HG02970 (cell line): ENCODE measurements at regions not wholly inside any gene's neighbourhood (a gene's known extent, or its start where the extent isn't known, plus 50 kb on each side); places are given as distances from the start of the nearest gene placed in this dataset.

Experiments used
- ATAC-seq: cut with Tn5 transposase; IDR thresholded peaks from one replicate; pipeline ENCODE4 v1.9.1; 2021; ENCODE audit warnings: mild to moderate bottlenecking, moderate library complexity, moderate number of reproducible peaks; ENCODE audit not compliant: unreplicated experiment, low FRiP score

DNA sequence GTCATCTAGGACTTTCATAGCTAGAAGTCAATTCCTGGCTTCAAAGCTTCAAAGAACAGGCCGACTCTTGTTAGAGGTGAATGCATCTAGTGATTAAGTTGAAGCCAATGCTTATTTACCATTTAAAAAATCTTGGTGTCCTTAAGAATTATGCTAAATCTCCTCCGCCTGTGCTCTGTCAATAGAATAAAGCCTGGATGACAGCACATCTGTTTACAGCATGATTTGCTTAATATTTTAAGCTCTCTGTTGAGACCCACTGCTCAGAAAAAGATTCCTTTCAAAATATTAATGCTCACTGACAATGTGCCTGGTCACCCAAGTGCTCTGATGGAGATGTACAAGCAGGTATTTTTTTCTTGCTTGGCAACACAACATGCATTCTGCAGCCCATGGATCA, 649.1 kb upstream of the USP24 start:
- ATAC-seq = no peak

DNA sequence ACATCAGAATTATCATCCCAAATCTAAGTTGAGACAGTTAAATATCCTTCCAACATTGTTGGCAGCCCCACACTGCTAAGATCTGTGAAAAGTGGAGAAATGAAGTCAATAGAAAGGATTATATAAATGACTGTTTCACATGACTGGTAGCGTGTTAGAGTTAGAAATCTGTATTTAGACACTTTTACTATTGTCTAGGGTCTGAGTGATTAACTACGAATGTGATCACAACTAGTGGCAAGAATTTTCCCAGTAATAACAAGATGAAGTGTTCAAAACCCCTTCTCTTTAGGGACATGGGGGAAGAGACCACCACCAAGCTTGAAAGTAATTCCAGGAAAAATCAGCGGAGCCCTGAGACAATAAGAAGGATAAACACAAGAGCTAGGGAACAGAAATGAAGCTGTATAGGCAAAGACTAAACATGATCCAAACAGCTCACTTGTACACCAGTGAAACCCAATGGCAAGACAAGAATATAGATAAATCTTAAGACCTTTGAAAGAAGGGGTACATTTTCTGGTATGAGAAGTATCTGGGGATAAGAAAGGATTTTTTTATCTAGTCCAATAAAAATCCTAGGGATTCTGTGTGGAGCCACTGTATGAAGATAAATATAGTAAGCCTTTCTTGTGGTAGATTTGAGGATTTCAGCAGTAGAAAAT, 646.6 kb upstream of the USP24 start:
- no peak for ATAC-seq

DNA sequence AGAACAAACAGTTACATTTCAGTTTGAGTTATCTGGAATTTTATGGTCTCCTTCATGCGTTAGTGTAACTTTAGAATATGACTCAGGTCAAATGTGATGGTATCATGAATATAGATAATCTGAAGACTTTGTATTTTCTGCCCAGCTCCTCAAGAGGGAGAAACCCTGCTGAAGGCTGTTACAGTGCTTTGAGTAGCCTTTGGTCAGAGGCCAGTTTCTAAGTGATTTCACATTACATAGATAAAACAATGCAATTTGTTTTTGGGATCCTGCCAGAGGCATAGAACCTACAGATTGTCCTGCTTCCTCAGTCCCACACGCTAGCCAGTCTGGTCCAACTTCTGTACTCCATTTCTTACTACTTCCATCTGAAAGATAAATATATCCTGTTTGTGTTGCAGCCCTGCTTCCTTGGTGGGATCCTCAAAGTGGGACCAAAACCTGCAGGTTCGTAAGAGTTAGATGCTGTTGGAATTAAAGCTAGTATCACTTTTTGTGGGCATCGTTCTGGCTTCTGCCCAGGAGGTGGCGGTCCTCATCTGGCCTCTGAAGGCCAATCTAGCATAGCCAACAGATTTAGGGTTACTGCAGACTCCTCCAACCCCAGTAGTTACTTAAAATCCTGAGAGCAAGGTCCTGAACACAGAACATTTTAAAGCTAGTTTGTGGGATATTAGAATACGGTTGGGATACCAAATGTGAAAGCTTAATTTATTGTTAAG, 645.8 kb upstream of the USP24 start:
- no peak for ATAC-seq

DNA sequence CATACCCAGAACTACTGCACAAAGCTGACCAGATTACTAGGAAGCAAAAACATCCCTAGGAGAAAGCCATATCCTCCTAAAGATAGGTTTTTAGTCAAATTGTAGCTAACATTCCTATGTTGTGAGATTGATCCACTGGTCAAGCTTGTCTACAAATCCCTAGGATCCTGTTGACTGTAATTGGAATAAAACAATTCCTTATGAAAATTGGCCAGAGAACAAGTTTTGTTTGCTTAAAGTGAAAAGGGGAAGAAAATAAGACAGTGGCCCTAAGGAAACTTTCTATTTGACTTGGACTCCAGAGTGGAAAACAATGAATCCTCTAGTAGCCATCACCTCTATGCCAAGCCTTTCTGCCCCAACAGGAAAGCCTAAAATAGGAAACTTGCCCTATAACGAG, 645.2 kb upstream of the USP24 start:
- no peak for ATAC-seq

DNA sequence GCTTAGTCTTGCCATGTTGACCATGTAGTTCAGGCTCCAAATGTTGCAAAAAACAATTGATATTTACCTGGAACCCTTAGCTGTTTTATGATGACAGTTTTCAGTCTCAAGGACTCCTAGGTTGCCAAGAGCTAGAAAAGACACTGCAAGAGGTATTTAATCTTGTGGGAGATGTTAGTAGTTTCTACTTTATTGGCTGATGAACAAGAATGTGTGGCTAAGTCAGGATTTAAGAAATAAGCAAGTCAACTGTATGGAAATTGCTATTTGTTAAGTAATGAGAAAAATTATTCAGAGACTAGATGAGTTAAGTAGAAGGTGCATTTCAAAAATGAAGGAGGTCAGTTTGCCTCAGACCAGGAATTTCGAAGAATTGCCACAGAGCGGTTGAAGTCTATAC, 639.7 kb upstream of the USP24 start:
- ATAC-seq = no peak

DNA sequence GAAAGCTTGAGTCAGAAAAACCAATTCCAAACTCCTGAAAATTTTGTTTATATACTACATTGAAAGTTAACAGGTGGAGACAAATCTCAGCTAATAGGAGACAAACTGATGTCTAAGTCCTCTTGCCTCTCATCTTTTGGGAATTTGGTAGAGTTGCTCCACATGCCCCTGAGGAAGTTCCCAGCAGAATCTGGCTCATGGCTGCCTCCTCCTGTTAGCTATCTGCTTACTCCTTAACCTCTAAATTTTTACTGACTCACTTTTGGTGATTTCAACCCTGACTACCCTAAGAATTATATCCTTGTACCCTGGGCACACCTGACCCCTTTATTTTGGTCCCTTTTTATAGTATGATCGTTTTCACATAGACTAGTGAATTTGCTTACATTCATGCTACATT, 633.7 kb upstream of the USP24 start:
- no peak for ATAC-seq

DNA sequence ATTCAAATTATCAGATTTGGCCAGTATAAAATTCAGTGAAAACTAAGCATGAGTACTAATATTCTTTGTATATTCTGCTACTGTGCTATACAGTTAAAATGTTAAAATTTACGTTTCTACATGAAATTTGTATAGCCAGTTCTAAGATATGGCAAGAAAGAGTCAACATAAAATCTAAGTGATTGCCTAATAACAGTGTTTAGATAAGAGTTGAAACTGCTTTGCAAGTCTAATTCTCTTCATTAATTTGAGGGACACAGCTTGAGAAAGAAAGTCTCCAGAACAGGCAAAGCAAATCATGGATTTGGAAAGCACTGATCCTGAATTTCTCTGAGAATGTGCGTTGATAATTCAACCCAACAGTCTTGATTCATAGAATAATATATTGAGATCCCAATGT, 630.9 kb upstream of the USP24 start:
- ATAC-seq = no peak

DNA sequence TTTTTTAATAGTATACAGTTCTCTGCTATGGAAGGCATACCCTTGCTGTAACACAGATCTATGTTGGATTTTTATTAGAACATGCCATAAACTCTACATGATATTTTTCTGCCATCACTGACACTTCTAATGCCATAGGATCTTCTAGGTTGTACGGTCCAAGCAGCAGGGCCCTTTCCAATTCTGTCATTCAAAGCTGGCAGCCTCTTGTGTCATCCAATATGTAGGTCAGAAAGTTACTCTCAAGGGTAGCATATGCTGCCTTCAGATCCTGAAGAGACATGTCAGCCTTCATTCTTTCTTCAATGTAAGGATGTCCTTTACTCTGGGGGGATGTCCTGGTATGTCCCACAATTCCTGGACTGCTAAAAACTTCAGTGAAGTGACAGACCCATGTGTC, 629.2 kb upstream of the USP24 start:
- ATAC-seq = no peak

DNA sequence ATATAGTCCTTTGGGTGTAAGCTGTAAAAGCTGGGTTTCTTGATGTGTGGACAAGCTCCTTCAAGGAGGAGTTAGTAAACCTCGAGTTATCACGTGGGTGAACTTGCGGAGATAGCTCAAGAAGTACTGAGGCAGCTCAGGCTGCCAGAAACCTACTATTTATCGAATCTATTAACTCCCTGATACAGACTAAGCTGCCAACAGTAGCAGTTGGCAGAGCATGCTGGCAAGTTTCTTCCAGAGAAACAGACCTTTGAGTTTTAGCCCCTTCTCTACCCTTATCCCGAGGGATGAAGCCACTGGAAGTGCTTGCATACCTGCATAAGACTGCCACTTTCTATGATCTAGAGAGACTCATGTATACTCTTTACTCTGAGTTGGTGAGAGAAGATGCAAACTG, 624.5 kb upstream of the USP24 start:
- no peak for ATAC-seq

DNA sequence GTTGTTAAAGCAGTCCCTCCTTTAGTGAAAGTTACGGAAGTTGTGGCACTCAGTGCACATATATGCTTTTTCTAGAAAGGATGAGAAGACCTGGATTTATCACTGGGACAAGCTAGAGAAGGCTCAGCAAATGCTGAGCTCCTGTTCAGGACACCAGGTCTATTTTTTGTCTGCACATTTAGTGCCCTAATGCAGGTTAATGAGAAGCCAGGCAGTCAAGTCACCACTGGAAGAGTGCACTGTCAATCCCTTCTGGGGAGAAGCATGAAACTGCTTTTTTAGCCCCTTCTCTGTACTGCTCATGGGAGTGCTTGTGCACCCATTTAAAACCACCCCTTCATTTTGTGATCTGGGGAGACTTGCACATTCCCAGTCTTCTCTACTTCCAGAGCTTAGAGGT, 624.1 kb upstream of the USP24 start:
- ATAC-seq = no peak

DNA sequence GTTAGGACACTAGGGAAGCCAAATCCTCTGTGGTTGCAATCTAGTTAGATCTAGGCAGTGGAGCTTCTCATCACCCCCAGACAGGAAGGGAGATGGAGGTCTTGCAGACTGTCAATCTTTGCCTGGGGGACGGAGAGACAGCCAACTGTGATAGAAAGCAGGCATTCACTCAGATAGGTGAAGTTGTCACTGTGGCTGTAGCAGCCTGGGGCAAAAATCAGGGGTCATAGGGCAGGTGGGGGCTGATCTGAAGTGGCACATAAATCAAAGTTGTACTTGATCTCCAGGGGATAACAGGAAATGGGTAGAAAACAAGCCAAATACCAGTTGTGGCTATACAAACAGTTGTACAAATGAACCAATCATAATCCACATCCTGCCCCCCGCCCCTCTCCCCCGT, 620.9 kb upstream of the USP24 start:
- no peak for ATAC-seq

DNA sequence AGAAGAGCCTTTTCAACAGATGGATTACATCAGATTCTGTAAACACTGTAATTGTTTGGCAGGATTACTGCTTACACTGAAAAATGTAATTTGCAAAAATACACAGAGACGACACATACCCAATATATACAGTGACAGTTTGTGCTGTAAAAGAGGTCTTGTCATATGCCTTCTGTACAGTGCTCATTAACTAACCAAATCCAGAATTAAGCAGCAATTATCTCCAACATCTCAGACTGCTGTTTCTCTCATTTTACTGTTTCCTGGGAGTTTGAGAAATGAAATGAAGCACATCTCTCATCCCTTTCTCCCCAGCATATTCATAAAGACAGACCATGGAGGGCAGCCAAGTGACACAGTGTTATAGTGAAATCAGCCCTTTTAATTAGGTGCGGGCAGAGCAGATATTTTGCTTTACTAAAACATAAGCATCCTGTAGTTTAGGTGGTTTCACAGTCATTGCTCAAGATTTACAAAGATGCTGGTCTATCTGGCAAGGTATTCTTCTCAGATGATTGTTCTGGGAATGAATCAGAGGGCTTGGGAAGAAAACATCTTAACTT, 618.4 kb upstream of the USP24 start:
- no peak for ATAC-seq

DNA sequence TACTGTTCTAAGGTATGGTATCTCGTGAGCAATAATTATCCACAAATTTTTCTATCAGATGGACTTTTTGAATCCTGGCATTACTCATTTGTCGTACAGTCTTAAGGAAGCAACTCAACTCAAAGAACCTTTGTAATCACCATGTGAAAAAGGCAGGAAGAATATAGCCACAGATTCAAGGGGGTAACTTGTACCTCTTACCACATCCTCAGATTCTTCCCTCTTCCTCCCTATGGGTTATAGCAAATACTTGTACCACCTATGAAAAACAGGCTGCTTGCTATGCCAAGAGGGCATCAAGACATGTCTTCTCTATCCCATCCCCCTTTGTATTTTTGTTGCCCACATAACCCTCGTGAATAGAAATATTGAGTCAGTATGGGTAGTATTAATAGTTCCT, 616.6 kb upstream of the USP24 start:
- ATAC-seq = no peak

DNA sequence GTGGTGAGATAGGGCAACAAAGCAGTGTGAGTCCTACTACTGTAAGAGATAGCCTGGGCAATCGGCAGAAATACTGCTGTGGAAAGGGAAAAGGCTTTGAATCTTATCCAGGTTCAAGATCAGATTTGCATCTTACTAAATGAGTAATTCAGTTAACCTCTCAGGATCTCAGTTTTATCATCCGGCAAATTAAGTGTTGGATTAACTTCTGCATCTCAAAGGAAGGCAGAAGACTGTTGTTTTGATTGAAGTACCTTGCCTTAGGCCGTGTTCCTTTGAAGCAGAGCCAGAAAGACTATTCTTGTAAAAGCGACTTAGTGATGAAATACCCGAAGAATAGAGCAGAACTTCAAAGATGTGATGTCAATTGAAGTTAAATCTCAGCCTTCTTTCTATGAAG, 612.9 kb upstream of the USP24 start:
- ATAC-seq = no peak

DNA sequence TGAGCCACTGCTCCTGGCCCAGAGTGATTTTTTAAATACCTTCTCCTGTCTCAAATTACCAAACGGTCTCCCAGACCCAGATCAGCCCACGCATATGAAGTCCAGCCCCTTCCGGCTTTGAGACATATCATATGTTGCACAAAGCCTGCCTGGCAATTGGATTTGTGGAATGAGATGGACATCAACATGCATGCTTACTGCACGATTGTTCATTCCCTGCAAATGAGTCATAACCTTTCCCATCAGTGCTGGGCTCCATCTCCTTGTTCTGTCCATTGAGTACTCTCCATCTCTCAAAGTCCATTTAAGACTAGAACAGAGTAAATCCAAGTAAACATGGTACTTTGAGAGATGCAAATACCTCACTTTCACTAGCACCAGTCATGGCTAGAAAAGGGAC, 612.2 kb upstream of the USP24 start:
- no peak for ATAC-seq

DNA sequence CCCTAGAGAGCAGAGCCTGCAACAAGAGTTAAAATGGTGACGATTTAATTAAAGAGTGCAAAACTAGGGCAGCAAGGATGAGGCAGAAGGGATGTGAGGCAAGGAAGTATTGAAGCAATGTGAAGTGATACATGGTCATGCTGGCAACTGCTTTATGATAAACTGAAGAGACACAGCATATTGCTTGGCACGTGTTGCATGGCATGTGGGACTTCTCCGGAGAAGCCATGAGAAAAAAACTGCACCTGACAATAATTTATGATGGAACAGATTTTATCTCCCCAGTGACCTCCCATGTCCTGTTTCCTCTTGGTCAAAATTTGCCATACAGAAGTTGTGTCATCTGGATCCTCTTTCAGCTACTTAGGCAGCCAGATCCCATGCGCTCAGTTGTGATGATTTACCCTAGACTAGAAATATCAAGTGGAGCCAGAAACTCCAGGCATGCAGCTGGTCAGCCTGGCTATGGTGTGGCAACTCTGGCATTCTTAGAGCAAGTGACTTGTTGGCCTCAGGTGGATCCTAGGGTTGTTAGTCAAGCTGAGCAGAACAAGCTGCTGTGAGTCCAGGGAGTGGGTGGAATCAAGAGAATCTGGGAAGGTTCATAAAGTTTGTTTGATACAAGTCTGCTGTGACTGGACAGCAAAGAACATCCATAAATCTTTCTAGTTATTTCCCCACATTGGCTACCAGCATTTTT, 611.4 kb upstream of the USP24 start:
- ATAC-seq = no peak

DNA sequence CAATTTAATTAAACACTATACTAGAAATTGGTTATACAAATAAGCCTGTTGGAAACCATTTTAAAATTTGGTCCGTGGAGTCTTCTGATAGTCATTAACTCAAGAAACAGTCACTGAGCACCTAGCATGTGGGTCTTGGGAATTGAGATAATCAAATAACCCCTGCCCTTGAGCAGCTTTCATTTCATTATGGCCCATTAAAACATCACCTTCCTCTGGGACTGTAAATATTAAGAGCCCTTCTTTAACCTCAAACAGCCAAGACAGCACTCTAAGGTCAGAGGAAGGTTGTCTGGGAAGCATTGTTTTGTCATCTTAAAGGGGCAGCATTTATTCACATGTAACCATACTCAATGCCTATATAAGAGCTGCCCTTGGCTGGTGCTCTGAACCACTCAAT, 610.3 kb upstream of the USP24 start:
- no peak for ATAC-seq

DNA sequence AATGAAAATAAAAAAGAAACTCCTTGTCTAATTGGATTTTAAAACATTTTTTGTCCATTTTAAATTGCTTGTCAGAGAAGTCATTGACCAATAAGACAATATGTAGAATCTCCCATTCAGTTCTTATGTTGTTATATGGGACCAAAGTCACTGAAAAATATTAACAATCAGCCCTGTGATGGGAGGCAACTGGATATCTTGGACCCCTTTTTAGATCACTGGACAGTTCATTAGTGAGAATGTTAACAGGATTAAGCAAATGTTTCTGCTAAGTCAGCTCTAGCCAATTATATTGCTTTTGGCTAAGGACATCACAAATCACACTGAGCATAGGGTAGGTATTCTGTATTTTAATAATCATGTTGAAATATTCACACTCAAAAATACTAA, 609.1 kb upstream of the USP24 start:
- no peak for ATAC-seq

DNA sequence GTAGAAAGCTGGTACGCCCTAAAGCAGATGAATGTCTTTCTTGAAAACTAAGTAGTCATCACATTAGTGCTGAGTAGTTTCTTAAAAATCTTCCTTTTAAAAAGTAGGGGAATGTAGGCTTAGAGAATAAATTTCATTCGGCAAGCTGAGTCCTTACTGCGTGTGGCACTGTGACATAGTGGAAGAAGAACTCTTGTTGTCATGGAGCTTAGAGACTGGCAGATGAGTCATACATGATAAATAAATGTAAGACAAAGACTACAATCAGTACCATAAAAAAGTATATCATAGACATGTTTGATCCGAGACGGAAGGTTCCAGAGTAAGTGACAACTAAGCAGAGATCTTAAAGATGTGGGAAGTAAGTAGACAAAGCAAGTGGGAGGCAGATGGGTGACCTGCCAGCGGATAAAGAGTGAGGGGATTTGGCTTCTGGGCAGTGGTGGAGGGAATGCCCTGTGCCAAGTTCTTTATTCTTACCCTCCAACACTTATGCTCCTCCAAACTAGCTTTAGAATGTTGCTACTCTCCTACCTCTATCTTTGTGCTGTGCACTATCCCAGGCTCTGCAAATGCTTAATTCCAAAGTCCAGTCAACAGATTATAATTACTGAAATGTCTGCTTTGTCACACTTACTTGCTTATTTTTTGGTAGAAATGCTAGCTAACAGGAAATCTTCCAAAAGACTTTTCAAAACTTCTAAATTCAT, 608.5 kb upstream of the USP24 start:
- ATAC-seq = no peak

DNA sequence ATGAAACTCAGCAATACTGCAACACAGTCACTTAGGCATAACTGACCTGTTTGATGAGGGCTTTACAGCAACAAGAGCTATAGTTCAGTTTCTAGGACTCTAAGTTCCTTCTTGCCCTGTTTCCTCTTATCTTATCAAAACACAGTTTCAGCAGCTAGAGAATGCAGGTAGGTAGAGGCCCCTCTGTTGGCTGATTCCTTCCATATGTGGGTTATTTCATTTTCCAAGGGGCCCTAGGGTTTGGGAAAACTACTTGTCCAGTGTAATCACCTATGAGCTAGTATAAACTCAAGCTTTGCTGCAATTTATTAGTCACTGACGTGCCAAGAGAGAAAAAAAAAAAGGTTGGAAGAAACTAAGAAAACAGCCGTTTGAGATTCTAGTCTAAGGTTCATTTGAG, 607.7 kb upstream of the USP24 start:
- no peak for ATAC-seq

DNA sequence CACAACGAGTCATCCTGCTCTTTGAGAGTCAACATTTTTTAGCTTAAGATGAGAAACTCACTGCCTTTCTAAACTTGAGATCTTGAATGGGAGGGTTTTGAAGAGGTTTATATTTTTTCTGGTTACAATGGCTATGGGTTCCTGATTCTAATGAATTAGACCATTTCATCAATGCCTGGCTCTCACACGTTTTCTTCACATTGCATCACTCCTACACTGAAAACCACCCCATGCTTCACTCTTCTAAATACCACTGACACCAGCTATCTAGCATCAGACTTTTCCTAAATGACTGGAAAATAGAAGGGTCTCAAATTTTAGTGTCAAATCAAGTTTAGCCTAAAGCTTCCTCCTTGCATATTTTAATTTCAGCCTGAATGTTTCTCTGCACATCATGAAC, 606.1 kb upstream of the USP24 start:
- no peak for ATAC-seq
